ENCODE measurements at regions not wholly inside any gene's neighbourhood (a gene's known extent, or its start where the extent isn't known, plus 50 kb on each side); places are given as distances from the start of the nearest gene placed in this dataset.

GRCh38 chr1:221451741-221452140 lies 290.1 kb downstream of the DUSP10 start:
- no peak for TF ChIP-seq CTCF (IDR thresholded peaks at IDR 0.05; ENCODE audit: low read length)
- no peak for TF ChIP-seq EZH2 (IDR thresholded peaks at IDR 0.05; ENCODE audit: borderline replicate concordance, low read length)
